Activated T-helper 9 cell treated with anti-CD3 and anti-CD28 coated beads, Interleukin-2, amount 50 U/mL, for 16 hours (primary cell): ENCODE measurements at regions not wholly inside any gene's neighbourhood (a gene's known extent, or its start where the extent isn't known, plus 50 kb on each side); places are given as distances from the start of the nearest gene placed in this dataset.

Experiments used
- DNase-seq: peaks from one replicate; pipeline ENCODE4 v3.0.0-alpha.2; 2020; ENCODE audit warnings: low read depth

- no peak for DNase-seq
Observed at GRCh38 chr20:60213126-60213893, 255.1 kb downstream of the CDH26 start.

- no peak for DNase-seq
Observed at GRCh38 chr20:60214901-60215815, 256.9 kb downstream of the CDH26 start.

DNA sequence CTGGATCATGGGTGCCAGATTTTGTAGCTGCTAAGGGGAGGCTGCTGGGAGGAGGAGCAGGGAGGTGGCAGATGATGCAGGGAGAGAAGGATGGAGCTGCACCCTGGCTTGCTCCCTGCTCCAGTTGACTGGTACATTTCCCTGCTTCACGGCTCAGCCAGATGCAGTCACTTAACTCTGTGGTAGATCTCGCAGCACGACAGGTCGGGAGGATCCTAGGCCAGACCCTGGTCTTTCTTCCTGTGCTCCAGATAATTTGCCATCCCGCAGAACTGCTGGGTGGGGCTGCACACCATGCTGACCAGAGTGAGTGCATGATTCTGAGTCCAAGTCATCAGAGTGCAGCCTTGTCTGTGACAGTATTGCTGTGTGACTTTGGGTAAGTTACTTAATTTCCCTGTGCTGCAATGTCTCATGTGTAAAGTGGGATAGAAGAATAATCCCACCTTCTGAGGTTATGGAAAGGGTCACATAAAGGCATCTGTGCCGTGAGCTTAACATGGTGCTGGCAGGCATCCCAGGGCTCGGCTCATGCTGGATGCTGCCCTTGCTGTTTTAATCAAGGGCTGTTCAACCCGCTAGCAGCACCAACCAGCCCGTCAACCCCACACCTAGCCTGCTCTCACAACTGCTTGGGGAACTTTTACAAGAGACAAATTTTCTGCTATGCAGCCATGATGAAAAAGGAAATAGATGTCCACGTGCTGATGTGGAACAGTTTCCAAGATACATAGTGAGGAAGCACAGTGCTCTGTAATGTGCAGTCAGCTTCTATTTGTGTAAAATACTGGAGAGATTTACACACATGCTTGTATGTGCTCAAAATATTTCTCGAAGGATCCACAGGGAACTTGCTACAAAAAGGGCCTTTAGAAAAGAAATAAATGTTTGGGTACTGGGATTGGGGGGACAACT, 257.9 kb downstream of the CDH26 start:
- DNase-seq: no peak

GRCh38 chr20:60219231-60219630, 261.0 kb downstream of the CDH26 start:
- DNase-seq: no peak

GRCh38 chr20:60219984-60220562, 261.9 kb downstream of the CDH26 start:
- no peak for DNase-seq

DNA sequence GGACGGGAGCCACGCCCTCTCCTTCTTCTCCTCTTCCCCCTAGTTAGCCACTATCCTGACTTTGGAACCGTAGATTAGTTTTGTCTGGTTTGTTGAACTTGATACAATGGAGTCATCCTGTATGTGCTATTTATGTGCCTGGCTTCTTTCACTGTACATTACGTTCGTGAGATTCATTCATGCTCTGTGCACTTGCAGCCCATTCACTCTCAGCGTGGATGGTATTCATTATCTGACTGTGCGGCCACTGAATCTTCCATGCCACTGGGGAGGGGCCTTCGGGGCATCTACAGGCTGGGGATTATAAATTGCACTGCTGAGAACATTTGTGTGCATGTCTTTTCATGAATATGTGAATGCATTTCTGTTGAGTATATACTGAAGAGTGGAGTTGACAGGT, 262.5 kb downstream of the CDH26 start:
- no peak for DNase-seq

- DNase-seq: no peak
Observed at GRCh38 chr20:60221593-60221992, 263.4 kb downstream of the CDH26 start.

- DNase-seq: no peak
Observed at GRCh38 chr20:60222497-60222896, 264.3 kb downstream of the CDH26 start.

- no peak for DNase-seq
Observed at GRCh38 chr20:60223174-60223573, 265.0 kb downstream of the CDH26 start.

GRCh38 chr20:60224914-60225313, 266.7 kb downstream of the CDH26 start:
- no peak for DNase-seq

- no peak for DNase-seq
Observed at GRCh38 chr20:60228255-60228654, 270.0 kb downstream of the CDH26 start.

DNA sequence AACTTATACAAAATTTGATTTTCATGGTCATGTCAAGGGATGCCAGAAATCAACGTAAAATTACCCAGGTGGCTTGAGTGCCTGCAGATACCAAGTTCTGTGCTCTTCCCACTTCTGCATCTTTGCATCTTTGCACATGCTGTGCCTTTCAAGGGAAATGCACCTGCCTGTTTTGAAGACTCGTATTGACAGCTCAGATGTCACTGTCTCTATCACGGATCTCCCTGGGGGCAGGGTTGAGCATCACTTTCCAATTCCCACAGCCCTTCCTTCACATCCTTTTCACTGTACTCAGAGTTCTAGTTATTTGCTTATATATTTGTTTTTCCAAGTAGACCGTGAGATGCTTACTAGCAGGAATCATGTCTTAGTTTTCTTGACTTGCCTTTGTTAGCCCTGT, 274.2 kb downstream of the CDH26 start:
- DNase-seq: no peak

DNA sequence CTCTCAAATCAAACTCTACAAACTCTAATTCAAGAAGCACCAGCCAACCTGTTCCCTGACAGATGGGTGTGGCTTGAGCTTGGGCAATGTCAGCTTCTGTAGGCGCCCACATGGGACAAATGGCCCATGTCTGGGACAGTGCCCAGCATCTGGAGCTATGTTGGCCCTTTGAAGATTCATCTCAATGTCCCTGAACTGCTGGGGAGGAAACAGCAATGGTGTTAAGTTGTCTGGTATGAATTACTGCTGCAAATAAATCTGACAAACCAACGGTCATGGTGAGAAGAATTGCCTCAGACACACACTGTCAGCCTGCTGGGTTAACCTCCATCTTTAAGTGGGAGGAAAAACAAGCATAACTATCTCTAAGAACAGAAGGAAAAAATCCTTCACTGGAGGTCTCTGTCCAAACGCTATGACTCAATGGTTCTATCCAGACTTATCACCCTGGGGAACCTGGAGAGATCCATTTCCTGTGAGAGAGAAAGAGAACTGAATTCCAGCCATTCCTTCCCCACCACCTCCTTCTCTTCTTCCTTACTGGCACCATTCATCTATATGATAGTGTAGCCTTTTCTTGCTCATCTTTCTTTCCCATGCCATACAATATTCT, 274.9 kb downstream of the CDH26 start:
- no peak for DNase-seq

- DNase-seq: no peak
Observed at GRCh38 chr20:60236613-60237012, 278.4 kb downstream of the CDH26 start.

GRCh38 chr20:60237981-60238380, 279.8 kb downstream of the CDH26 start:
- DNase-seq: no peak

- no peak for DNase-seq
Observed at GRCh38 chr20:60238992-60239660, 280.9 kb downstream of the CDH26 start.

GRCh38 chr20:60239956-60240355, 281.7 kb downstream of the CDH26 start:
- DNase-seq: no peak

- DNase-seq: no peak
Observed at GRCh38 chr20:60240415-60240814, 282.2 kb downstream of the CDH26 start.

GRCh38 chr20:60240986-60241385, 282.8 kb downstream of the CDH26 start:
- DNase-seq: no peak

DNA sequence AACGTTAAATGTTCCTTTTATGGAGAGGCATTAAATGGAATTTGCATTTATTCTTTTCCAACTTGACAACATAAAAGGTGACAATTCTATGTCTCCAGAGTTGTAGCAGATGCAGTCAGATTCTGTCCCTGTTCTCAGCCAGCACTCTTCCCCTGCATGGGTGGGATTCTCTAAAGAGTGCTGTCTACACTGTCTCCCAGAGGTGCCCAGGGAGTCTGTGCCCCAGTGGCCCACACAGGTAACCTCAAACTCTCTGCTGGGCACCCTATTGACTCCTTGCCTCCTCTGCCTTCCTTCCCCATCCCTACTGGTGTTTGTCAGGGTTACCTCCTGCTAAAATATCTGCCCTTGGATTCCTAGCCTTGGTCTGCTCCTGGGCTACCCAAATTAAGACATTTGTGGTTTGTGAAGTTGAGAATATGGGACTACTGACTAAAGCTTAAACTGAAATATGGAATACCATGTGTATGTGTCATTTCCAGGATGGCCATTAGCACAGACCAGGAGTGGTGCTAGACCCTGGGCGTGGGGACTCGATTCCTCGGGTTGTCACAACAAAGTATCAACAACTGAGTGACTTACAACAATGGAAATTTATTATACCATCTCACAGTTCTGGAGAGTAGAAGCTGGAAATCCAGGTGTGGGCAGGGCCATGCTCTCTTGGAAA, 284.7 kb downstream of the CDH26 start:
- no peak for DNase-seq
